H7 (cell line): ENCODE measurements at regions not wholly inside any gene's neighbourhood (a gene's known extent, or its start where the extent isn't known, plus 50 kb on each side); places are given as distances from the start of the nearest gene placed in this dataset.
"Not testable (repeated sequence)": the region's sequence is repeated elsewhere in the genome, so short reads cannot be mapped to it uniquely, and the experiment has no call there.

Experiments used
- DNase-seq: peaks from one replicate; pipeline ENCODE4 v3.0.0; 2012
- H3K27me3 ChIP-seq: 2 replicates; pipeline ENCODE4 v1.6.0; 2011; ENCODE audit warnings: mild to moderate bottlenecking, low read length; ENCODE audit not compliant: control insufficient read depth, insufficient read depth
- H3K36me3 ChIP-seq: replicated peaks from 2 replicates; pipeline ENCODE4 v1.5.1; 2011; ENCODE audit warnings: low read length; ENCODE audit not compliant: control insufficient read depth, insufficient read depth
- H3K4me3 ChIP-seq: 2 replicates; pipeline ENCODE4 v1.5.1; 2011; ENCODE audit warnings: low read depth, mild to moderate bottlenecking, control low read depth, low read length, moderate library complexity; ENCODE audit not compliant: insufficient read depth

GRCh38 chr21:23153842-23154241 is 2155.6 kb downstream of the NCAM2 start:
- not testable (repeated sequence) for H3K27me3 ChIP-seq, H3K36me3 ChIP-seq, DNase-seq, H3K4me3 ChIP-seq

GRCh38 chr21:23155281-23155680 is 2157.1 kb downstream of the NCAM2 start:
- Histone ChIP-seq H3K27me3 (no peaks in the 10 kb centered on the region; the same call in 1 of the 2 replicates), H3K4me3 (no peak overlapping the region), H3K36me3 (no peaks in the 10 kb centered on the region)
- no peak for DNase-seq

- peak; percentile 1 for DNase-seq
- Histone ChIP-seq H3K36me3 (no peaks in the 10 kb centered on the region), H3K27me3 (no peaks in the 10 kb centered on the region; the same call in 1 of the 2 replicates), H3K4me3 (no peak overlapping the region)
Measured at GRCh38 chr21:23160914-23161313, 2162.7 kb downstream of the NCAM2 start.

- Histone ChIP-seq H3K4me3 (no peak overlapping the region), H3K36me3 (no peaks in the 10 kb centered on the region), H3K27me3 (no peaks in the 10 kb centered on the region)
- no peak for DNase-seq
Measured at GRCh38 chr21:23162198-23162946, 2164.2 kb downstream of the NCAM2 start.
